Mucosa of gallbladder (tissue), 1 donor: ENCODE measurements at regions not wholly inside any gene's neighbourhood (a gene's known extent, or its start where the extent isn't known, plus 50 kb on each side); places are given as distances from the start of the nearest gene placed in this dataset.

Experiments
- DNase-seq: peaks from one replicate; pipeline ENCODE4 v3.0.0-alpha.2; 2020; ENCODE audit warnings: low spot score
- donor health status: DM: no; HTN: no; CAD: no.

DNA sequence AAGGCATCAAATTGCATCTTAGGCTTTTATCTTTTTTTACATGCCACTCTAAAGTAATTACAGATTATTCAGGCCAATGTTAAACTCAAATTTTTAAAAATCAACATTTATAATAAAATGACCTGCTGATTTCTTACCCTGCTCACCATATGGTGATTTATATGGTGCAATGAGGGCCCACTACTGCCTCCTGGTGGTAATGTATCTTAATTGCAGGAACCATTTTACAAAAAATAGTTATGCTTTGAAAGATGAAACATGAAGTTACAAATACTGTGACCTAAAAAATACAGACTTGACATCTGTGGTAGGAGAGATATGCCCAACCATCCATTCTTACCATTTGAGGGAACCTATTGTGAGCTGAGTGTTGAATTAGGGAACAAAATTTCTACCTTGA is 292.6 kb upstream of the TAS2R1 start:
- no peak for DNase-seq

DNA sequence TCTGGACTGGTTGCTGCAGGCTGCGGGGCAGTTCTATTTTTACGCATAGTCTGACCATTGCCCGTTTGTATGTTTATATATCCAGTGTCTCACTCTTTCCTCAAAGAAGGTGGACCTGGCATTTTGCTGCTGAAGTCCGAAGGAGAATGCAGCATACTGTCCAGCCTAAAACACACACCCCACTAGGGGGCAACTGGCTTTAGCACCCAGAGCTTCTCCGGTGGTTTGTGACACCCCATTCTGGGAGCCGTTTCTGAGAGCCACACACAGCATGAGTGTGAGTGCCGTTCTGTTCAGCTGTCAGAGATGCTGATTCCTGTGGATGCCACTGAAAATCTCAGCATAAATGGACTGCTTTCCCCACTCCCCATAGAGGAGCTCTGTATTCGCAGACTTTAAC is 290.5 kb upstream of the TAS2R1 start:
- DNase-seq = no peak

DNA sequence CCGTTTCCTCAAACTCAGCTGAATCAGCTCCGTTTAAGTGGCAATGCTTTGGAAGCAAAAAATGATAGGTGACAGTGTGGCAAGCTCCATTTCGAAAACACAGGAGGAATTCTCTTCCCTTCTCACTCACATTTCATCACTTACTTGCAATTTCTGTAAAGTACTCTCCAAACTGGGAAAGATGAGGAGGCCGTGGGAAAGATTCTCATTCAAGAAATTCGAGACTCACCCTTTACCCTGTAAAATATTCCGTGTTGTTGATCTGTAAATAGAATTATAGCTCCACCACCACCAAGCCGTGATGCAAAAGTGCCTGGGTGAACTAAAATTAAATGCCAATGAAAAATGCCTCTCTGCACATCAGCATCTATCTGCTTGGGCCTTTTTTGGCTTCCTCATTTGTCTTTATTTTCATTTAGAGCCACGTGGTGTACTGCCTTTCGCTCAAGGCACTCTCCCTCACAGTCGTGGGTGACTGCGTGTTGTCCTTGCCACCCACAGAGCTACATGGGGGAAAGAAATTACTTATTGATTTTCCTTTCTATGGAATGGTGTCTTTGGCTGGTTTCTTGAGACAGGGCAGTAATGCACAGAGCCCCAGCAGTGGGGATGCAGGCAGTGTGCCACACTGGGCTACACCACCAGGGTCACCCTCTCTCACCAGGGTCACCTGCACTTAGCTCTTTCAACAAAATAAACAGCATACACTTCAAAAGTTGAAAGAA is 289.3 kb upstream of the TAS2R1 start:
- DNase-seq = no peak

DNA sequence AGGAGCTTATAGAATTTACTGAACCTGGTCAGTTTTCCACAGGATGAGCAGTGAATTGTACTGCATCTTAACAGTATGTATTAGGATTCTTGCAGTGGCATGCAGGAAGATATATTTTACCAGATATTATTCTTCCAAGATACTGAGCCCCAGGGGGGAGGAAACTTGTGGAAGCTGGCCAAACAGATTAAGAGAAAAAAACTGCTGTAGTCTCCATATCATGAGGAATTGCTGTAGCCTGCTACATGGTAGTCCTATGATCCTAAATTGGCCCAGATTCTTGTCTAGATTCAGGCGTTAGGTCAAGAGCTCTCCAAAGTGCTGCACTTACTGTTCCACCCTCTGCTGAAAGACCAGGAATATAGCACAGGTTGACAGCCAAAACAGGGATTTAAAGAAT is 275.5 kb upstream of the TAS2R1 start:
- no peak for DNase-seq

DNA sequence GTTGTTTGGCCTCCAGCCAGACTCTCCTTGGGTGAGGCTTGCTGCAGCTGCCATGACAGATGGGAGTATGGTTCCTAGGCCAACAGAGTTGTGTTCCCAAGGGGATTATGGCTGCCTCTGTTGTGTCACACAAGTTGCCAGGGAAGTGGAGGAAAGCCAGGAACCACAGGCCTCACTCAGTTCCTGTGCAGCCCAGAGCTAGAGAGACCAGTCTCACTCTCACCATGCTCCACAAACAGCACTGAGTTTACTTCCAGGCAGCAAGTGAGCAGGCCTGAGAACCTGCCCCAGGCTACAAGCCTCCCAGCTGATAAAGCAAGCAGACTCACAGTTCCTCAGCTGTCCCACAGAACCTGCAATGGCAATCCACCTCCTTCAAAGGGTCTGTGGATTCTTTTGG is 273.6 kb upstream of the TAS2R1 start:
- no peak for DNase-seq

DNA sequence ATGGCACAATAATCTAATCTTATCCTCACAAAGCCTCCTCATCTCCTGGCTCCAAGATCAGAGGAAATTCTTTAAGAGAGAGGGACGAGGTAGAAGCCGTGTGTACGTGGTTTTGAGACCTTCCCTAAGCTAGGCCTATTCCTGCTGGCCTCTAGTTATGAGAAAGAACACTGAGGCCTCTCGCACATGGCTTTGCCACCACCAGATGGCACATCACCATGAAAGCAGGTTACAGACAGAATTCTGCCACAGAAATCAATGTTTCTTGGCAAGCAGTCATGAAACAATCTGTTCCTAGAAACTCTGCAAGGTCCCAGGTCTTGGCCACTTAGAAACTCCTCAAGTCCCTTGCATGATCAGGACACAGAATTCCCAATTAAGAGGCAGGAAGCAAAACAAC is 268.2 kb upstream of the TAS2R1 start:
- DNase-seq = peak; percentile 28

DNA sequence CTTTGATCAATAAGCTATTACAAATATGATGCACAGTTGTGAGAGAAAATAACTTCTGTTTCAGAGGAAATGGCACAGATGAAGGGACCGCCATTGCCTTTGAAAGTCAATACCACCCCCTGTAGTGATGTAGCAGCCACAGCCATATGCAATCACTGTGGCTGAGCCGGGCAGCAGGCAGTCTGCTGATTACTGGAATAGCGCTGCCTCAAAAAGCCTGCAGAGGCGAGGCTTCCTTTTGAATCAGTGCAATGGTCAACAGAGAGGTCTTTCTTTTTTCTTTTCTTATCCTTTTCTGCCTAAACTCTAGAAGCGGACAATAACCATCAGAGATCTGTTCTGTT is 265.1 kb upstream of the TAS2R1 start:
- no peak for DNase-seq

DNA sequence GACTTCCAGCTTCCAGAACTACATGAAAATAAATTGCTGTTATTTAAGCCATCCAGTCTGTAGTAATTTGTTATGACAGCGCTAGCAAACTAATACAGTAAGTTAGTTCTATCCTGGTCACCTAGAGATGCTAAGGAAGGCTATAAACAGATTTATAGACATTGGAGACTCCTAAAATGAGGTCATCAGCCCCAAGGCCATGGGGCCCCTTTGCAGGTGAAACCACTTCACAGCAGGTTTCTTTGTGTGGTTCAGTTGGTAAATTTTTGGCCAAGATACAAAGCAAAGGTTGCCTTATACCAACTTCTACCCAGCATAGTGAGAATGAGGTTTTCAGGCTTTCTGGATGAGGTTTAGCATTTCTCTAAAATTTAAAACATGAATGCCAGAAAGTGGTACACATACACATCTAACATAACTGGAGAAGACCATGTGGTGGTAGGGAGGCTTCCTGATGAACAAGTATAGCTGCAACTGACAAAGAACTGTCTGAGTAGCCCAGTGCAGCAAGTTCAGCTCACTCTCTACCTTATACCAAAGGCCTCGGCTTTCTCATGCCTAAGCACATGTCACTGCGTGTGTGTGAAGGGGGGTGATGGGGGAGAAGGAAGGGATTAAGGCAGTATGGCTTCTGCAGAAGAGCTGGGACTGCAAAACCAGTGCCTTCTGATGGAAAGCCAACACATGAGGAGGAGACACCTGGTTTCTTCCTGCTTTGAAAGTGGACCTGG is 264.6 kb upstream of the TAS2R1 start:
- no peak for DNase-seq

DNA sequence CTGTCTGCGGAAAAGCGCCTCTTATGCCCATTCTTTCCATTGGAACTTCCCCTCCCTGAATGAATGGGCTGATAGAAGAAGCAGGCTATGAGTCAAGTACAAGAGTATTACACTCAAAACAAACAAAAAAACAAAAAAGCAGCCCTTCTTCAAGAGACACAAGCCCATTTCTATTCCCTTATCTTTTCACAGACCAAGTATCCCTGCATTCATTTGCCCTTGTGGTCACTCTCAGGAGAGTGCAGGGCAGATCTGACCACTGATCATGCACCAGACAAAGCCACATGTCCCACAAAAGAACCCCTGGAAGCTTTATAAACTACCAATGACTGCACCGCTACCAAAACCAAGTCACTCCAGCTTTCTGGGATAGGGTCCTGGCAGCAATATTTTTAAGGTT is 262.5 kb upstream of the TAS2R1 start:
- no peak for DNase-seq

DNA sequence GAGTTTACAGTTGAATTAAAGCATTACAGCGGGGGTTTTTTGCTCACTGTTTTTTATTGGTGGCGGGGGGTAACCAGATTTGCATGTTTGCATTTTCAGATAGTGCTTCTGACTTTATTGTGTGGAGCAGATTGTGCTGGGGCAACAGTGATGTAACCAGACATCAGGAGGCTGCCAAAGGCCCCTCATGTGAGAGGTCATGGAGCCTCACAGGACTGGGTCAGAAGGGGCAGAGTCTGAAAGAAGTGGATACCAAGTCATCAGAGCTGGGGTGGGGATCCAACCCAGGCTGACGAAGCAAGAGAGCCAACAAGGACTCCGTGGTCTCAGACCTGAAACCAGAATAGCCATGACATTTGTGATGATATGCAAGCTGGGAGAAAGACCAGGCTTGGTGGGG is 259.4 kb upstream of the TAS2R1 start:
- no peak for DNase-seq

DNA sequence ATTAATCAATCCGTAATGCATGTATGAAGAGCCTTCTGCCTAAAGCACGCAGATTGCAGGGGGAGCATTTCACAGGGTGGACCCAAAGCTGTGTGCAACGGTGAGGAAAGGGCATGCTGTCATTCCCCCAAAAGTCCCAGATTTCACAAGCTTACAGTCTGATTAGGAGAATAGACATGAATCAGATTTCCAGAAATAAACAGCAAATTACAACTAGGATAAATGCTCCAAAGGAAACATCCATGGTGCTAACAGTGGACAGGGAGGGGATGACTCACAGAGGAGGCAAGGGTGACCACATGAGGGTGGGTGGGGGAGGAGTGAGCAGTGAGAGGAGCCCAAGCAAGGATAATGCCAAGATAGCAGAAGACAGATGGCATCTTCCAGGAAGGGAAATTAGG is 258.4 kb upstream of the TAS2R1 start:
- DNase-seq = no peak

DNA sequence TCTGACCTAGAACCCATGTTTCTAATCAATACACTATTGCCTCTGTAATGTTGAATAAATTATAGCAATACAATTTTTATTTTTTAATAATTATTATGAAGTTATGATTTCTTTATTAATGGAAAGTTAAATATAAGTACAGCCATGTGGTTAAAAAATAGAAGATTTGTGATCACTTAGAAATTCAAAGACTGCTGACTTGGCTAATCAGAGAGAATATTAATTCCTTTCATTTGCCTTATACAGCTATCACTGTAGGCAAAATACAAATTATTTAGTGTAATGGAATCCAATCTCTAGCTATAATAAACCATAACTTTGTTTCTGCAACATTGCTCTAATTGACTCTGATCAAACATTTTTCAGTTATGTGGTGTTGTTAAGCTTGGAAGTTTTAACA is 255.0 kb upstream of the TAS2R1 start:
- no peak for DNase-seq

DNA sequence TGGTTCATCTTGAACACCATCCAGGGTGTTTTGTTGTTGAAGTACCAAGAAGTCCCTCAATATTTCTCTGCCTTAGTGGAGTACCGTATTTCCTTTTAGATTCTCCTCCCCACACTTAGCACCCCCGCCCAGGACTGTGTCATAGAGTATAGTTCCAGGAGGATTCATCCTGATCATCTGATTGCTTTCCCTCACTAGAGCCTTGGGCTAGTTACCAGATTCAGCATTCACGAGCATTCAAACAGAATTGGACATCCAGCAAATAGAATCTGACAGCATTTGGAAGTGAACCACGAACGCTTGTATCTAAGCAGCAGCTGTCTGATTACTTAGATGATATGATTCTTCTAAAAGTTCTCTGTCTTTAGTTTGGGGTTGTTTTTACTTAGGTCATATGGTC is 248.1 kb upstream of the TAS2R1 start:
- DNase-seq = no peak

DNA sequence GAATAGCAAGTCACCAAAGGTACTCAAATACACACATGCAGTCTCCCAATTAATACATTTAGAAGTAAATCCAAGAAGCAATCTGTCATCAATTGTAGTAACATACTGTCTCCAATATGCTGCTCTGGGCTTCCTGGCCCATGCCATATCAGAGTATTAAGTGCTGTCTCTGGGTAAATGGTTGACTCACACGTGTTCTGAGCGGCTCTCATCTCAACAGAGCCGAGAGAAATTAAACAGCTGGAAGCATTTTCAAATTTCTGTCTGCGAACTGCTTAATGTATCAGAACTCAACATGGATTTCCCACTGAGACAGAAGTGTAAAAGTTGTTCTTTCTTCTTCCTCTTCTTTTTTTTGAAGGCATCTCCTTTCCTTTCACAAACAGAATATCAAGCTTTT is 247.3 kb upstream of the TAS2R1 start:
- DNase-seq = no peak

DNA sequence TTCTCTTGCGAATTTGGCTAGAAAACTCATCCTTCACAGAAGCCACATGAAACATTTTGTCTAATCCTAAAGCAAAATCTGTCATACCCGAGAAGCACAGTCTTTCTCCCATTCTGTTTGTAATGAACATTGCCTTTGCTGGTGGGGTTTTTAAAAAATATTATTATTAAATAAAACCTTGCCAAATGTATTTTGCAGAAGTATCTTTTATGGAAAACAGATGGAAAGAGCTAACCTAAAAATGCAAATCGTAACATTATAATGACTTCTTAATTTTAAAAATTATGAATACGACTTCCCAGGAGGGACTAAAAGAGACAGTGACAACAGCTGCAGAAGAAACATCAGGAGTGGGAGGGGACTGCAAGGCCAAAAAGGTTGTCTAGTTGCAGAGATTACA is 246.3 kb upstream of the TAS2R1 start:
- no peak for DNase-seq

DNA sequence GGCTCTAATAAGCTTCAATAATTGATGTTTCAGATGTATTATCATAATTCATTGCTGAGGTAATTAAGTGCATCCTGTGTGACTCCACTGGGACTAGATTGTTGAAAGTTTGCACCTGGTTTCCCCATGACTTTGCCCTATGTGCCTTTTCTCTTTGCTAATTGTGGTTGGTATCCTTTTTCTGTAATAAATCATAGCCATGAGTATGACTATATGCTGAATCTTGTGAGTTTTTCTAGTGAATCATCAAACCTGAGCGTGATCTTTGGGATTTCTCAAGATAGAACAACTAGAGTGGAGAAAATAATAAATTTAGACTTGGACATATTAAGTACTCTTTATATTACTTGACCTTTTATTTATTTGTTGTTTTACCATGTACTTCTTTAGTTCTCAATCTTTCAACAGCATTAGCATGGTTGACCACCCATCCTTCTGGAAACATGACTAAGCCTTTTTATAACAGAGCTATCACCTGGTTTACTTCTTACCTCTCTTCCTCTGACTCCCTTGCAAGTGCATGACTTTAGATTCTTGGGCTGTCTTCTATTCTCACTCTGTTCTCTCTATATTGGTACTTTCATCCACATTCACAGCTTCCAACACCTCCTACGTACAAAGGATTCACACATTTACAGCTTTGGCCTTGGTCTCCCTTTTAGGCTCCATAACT is 239.6 kb upstream of the TAS2R1 start:
- no peak for DNase-seq

DNA sequence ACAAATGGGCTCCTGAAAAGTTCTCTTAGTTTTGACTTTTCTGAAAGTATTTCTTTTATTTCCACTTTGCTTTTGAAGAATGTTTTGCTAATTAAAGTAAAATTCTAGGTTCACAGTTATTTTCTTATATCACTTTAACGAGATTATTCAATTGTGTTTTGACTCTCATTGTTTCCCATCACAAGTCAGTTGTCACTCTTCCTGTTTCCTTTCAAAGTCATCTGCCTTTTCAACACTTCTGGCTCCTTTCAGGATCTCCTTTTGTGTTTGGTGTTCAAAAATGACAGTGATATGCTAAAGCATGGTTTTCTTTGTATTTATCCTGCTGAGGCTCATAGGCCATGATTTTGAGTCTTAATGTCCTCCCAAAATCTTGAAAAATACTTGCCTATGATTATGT is 235.4 kb upstream of the TAS2R1 start:
- DNase-seq = no peak

DNA sequence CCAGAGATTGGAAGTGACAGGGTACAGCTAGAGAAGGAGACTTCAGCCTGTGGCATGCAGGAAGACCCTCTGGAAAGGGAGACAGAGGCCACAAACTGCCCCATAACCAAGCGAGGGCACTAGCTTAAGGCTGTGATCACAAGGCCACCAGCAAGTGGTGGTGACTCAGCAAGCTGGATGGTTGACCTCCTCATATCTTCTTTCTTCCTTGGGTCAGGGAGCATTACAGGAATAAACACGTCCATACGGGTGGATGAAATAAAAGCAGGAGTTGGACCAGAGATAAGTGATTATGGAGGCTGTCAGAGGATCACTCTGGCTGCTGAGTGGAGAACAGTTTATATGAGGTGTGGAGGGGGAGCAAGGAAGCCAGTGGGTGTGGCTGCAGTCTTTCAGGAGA is 234.6 kb upstream of the TAS2R1 start:
- no peak for DNase-seq

DNA sequence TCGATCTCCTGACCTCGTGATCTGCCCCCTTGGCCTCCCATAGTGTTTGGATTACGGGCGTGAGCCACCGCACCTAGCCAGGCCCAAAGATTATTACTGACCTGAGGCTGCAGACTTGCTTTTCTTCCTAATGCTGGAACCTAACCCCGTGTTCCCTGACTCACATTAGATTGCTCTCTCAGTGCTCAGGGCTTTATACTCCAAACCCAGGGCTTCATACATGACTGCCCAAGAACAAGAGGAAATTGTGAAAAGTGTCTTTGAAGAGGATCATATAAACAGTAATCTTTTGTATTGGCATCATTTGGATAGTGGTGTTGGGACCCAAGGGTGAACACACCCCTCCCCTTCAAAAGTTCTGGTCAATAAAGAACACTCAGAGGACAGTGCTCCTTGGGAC is 233.3 kb upstream of the TAS2R1 start:
- no peak for DNase-seq

DNA sequence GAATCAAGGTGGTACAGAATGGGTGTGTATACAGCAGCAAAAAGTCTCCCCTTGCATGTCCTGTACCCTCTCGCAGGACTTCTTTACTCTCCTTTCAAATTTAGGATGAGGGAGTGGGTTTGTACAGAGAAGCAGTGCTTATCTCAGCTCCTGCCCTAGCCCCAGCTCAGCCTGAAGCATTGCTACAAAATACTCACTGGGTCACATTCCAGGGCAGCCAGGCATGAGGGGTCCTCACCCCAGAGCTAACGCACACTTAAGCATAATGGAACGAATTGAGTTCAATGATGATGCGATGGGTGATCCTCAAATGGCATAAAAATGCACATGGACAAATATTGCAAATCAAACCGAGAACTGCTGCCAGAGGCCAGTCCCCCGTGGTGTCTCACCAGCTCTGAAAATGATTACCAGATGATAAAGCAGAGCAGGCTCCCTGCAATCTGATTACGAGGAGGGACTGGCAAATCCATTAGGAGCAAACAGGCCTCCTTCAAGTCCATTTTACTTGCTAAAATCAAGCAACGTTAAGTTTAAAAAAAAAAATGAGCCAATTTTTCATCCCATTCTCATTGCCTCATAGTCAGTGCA is 231.6 kb upstream of the TAS2R1 start:
- no peak for DNase-seq

DNA sequence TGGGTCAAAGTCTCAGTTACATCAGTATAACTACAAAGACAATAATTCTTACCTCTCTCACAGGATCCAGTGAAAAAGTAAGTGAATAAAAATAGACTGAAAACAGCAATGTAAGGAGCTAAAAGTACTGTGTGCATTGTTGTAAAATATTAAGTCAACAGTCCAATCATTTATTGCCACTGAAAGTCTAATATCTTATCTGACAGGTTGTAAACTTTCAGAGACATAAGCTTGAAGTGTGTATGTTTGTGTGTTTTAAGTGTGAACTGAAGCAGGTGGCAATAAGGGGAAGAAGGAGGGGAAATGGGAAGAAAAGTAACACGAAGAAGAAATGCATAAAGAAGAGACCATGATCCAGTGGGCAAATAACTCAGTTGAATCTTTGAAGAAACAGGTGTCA is 229.7 kb upstream of the TAS2R1 start:
- no peak for DNase-seq

DNA sequence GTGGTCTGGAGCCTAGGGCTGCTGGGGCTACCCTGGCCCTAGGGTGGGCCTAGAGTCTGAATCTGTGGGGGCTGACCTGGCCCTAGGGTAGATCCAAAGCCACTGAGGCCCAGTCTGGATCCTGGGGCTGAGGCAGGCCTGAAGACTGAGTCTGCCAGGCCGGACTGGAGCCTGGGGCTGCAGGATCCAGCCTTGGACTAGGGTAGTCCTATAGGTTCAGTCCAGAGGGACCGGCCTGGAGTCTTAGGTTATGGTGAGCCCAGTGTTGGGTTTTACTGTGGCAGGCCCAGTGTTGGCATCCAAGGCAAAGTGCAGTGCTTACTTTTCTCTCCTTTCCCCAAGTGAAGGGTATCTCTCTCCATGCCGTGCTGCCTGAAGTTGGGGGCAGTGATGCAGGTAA is 227.9 kb upstream of the TAS2R1 start:
- DNase-seq = no peak

DNA sequence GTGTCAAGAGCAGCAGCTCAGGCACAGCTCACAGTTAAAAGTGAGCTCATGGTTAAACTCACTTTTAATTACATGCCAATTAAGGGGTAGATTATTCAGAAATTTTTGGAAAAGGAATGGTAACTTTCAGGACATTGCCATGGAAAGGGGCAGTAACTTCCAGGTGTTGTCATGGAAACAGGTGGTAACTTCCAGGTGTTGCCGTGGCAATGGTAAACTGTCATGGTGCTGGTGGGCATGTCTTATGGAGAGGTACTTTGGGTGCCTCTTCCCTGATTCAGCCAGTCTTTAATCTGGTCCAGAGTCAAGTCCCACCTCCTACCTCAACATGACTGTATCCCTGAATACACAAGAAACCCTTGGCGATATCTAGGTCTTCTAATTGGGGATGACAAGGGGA is 223.2 kb upstream of the TAS2R1 start:
- no peak for DNase-seq
